GM23338 (cell line): ENCODE measurements at regions not wholly inside any gene's neighbourhood (a gene's known extent, or its start where the extent isn't known, plus 50 kb on each side); places are given as distances from the start of the nearest gene placed in this dataset.

Experiments
- ATAC-seq: fragments of 200-7000 bp; cut with Tn5 transposase; 3 replicates; pipeline ENCODE4 v1.9.1; 2020
- DNase-seq: peaks from one replicate; pipeline ENCODE4 v3.0.0-alpha.2; 2015; ENCODE audit warnings: low spot score
- H2AFZ ChIP-seq: fragments of 200-600 bp; sonication (generic); 2 replicates; pipeline ENCODE4 v1.8.0; 2016; ENCODE audit warnings: antibody characterized with exemption, mild to moderate bottlenecking, moderate library complexity
- H3F3A ChIP-seq: fragments of 200-600 bp; sonication (generic); replicated peaks from 2 replicates; pipeline ENCODE4 v1.8.0; 2017; ENCODE audit warnings: antibody characterized with exemption, mixed run types, low read depth
- H3K27ac ChIP-seq: fragments of 200-600 bp; sonication (generic); 2 replicates; pipeline ENCODE4 v1.6.1; 2016; ENCODE audit warnings: low read depth
- H3K27me3 ChIP-seq: fragments of 200-600 bp; sonication (generic); 2 replicates; pipeline ENCODE4 v1.8.0; 2016; ENCODE audit warnings: mild to moderate bottlenecking, mixed run types, moderate library complexity; ENCODE audit not compliant: insufficient read depth
- H3K36me3 ChIP-seq: fragments of 200-600 bp; sonication (generic); 2 replicates; pipeline ENCODE4 v1.8.0; 2016; ENCODE audit warnings: mild to moderate bottlenecking; ENCODE audit not compliant: insufficient read depth
- H3K4me1 ChIP-seq: fragments of 200-600 bp; sonication (generic); 2 replicates; pipeline ENCODE4 v1.8.0; 2016; ENCODE audit warnings: mild to moderate bottlenecking, moderate library complexity; ENCODE audit not compliant: insufficient read depth
- H3K4me2 ChIP-seq: fragments of 200-600 bp; sonication (generic); 2 replicates; pipeline ENCODE4 v1.7.1; 2017; ENCODE audit warnings: mixed run types
- H3K4me3 ChIP-seq: fragments of 200-600 bp; sonication (generic); 2 replicates; pipeline ENCODE4 v1.6.1; 2016; ENCODE audit warnings: mixed run types
- H3K79me2 ChIP-seq: fragments of 200-600 bp; sonication (generic); replicated peaks from 2 replicates; pipeline ENCODE4 v1.8.0; 2017; ENCODE audit warnings: mild to moderate bottlenecking; ENCODE audit not compliant: insufficient read depth
- H3K9me2 ChIP-seq: fragments of 200-600 bp; sonication (generic); 2 replicates; pipeline ENCODE4 v1.8.0; 2017; ENCODE audit not compliant: insufficient read depth
- H4K20me1 ChIP-seq: fragments of 200-600 bp; sonication (generic); replicated peaks from 2 replicates; pipeline ENCODE4 v1.8.0; 2017; ENCODE audit warnings: mild to moderate bottlenecking; ENCODE audit not compliant: insufficient read depth
- H3K27ac Mint-ChIP-seq: 2 replicates; pipeline ENCODE4 v1.8.0; 2020; ENCODE audit warnings: inconsistent platforms, mild to moderate bottlenecking, moderate library complexity, mixed read lengths
- H3K27me3 Mint-ChIP-seq: 3 replicates; pipeline ENCODE4 v1.8.0; 2022; ENCODE audit warnings: low read depth, mild to moderate bottlenecking, moderate library complexity, mixed read lengths, inconsistent platforms; ENCODE audit not compliant: insufficient read depth, poor library complexity
- H3K36me3 Mint-ChIP-seq: 3 replicates; pipeline ENCODE4 v1.8.0; 2021; ENCODE audit warnings: low read depth, mild to moderate bottlenecking, inconsistent platforms, moderate library complexity, mixed read lengths
- H3K4me1 Mint-ChIP-seq: 3 replicates; pipeline ENCODE4 v1.8.0; 2020; ENCODE audit warnings: mild to moderate bottlenecking, inconsistent platforms, mixed read lengths
- H3K4me3 Mint-ChIP-seq: 3 replicates; pipeline ENCODE4 v1.8.0; 2021; ENCODE audit warnings: moderate library complexity, mild to moderate bottlenecking, inconsistent platforms, mixed read lengths
- H3K9me3 Mint-ChIP-seq: 3 replicates; pipeline ENCODE4 v1.8.0; 2020; ENCODE audit warnings: moderate library complexity, mild to moderate bottlenecking, inconsistent platforms, mixed read lengths
- EZH2 ChIP-seq: fragments of 200-600 bp; sonication (generic); IDR thresholded peaks from one replicate; pipeline ENCODE4 v1.8.0; 2017; ENCODE audit warnings: antibody characterized with exemption, mild to moderate bottlenecking, low read depth; ENCODE audit not compliant: unreplicated experiment
- NANOG ChIP-seq: IDR thresholded peaks from 2 replicates; pipeline ENCODE4 v1.6.1; 2016; ENCODE audit warnings: antibody characterized with exemption, borderline replicate concordance
- POLR2AphosphoS5 ChIP-seq: IDR thresholded peaks from 2 replicates; pipeline ENCODE4 v1.6.1; 2016; ENCODE audit warnings: antibody characterized with exemption, low read depth
- STAT1 ChIP-seq: IDR thresholded peaks from one replicate; pipeline ENCODE4 v1.6.1; 2016; ENCODE audit warnings: antibody characterized with exemption; ENCODE audit not compliant: unreplicated experiment
- ZNF331 ChIP-seq: fragments of 250-450 bp; sonication (Bioruptor Pico); IDR thresholded peaks from 2 replicates; pipeline ENCODE4 v1.5.0; 2020; ENCODE audit warnings: low read depth, mild to moderate bottlenecking, moderate library complexity
- TF ChIP-seq, protein P1 (sequence below): fragments of 250-450 bp; sonication (Bioruptor Pico); IDR thresholded peaks from 2 replicates; pipeline ENCODE4 v1.5.0; 2020; ENCODE audit warnings: mild to moderate bottlenecking, moderate library complexity
- TF ChIP-seq, protein P2 (sequence below): IDR thresholded peaks from 2 replicates; pipeline ENCODE4 v1.6.1; 2016; ENCODE audit warnings: antibody characterized with exemption
- TF ChIP-seq, protein P3 (sequence below), 2 experiments: fragments of 200-600 bp in 1 of 2; sonication (generic) in 1 of 2; conservative IDR thresholded peaks; 2 replicates each; pipeline versions ENCODE4 v1.5.1 to v1.6.1; 2016 to 2017; ENCODE audit warnings: antibody characterized with exemption in 2 of 2, low read depth in 2 of 2, mild to moderate bottlenecking in 2 of 2, moderate library complexity in 1 of 2

DNA sequence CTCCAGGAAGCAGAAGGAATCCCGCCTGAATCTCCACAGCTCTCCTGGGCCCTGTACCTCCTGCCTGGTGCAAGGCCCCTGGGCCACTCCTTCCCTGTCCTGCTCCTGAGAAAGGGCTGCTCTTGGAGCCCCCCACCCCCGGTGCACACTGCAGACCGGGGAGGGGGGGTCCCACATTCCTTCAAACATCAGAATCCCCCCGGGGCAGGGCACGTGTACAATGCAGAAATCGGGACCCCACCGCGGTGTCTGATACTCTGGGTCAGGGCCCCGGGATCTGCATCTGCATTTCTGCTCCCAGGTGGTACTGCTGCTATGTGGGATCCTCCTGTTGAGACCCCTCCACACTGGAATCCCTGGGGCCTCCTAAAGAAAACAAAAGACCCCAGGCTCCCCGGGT lies 99.5 kb upstream of the GSE1 start (continued):
- TF ChIP-seq, protein P1, sequence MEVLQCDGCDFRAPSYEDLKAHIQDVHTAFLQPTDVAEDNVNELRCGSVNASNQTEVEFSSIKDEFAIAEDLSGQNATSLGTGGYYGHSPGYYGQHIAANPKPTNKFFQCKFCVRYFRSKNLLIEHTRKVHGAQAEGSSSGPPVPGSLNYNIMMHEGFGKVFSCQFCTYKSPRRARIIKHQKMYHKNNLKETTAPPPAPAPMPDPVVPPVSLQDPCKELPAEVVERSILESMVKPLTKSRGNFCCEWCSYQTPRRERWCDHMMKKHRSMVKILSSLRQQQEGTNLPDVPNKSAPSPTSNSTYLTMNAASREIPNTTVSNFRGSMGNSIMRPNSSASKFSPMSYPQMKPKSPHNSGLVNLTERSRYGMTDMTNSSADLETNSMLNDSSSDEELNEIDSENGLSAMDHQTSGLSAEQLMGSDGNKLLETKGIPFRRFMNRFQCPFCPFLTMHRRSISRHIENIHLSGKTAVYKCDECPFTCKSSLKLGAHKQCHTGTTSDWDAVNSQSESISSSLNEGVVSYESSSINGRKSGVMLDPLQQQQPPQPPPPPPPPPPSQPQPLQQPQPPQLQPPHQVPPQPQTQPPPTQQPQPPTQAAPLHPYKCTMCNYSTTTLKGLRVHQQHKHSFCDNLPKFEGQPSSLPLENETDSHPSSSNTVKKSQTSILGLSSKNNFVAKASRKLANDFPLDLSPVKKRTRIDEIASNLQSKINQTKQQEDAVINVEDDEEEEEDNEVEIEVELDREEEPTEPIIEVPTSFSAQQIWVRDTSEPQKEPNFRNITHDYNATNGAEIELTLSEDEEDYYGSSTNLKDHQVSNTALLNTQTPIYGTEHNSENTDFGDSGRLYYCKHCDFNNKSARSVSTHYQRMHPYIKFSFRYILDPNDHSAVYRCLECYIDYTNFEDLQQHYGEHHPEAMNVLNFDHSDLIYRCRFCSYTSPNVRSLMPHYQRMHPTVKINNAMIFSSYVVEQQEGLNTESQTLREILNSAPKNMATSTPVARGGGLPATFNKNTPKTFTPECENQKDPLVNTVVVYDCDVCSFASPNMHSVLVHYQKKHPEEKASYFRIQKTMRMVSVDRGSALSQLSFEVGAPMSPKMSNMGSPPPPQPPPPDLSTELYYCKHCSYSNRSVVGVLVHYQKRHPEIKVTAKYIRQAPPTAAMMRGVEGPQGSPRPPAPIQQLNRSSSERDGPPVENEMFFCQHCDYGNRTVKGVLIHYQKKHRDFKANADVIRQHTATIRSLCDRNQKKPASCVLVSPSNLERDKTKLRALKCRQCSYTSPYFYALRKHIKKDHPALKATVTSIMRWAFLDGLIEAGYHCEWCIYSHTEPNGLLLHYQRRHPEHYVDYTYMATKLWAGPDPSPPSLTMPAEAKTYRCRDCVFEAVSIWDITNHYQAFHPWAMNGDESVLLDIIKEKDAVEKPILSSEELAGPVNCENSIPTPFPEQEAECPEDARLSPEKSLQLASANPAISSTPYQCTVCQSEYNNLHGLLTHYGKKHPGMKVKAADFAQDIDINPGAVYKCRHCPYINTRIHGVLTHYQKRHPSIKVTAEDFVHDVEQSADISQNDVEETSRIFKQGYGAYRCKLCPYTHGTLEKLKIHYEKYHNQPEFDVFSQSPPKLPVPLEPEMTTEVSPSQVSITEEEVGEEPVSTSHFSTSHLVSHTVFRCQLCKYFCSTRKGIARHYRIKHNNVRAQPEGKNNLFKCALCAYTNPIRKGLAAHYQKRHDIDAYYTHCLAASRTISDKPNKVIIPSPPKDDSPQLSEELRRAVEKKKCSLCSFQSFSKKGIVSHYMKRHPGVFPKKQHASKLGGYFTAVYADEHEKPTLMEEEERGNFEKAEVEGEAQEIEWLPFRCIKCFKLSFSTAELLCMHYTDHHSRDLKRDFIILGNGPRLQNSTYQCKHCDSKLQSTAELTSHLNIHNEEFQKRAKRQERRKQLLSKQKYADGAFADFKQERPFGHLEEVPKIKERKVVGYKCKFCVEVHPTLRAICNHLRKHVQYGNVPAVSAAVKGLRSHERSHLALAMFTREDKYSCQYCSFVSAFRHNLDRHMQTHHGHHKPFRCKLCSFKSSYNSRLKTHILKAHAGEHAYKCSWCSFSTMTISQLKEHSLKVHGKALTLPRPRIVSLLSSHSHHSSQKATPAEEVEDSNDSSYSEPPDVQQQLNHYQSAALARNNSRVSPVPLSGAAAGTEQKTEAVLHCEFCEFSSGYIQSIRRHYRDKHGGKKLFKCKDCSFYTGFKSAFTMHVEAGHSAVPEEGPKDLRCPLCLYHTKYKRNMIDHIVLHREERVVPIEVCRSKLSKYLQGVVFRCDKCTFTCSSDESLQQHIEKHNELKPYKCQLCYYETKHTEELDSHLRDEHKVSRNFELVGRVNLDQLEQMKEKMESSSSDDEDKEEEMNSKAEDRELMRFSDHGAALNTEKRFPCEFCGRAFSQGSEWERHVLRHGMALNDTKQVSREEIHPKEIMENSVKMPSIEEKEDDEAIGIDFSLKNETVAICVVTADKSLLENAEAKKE (CRISPR knock-in tag): no peak
- TF ChIP-seq EZH2 (no peak), NANOG (no peak), STAT1 (no peak), POLR2AphosphoS5 (no peak)
- TF ChIP-seq, protein P2, sequence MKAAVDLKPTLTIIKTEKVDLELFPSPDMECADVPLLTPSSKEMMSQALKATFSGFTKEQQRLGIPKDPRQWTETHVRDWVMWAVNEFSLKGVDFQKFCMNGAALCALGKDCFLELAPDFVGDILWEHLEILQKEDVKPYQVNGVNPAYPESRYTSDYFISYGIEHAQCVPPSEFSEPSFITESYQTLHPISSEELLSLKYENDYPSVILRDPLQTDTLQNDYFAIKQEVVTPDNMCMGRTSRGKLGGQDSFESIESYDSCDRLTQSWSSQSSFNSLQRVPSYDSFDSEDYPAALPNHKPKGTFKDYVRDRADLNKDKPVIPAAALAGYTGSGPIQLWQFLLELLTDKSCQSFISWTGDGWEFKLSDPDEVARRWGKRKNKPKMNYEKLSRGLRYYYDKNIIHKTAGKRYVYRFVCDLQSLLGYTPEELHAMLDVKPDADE: no peak
- TF ChIP-seq, protein P3, sequence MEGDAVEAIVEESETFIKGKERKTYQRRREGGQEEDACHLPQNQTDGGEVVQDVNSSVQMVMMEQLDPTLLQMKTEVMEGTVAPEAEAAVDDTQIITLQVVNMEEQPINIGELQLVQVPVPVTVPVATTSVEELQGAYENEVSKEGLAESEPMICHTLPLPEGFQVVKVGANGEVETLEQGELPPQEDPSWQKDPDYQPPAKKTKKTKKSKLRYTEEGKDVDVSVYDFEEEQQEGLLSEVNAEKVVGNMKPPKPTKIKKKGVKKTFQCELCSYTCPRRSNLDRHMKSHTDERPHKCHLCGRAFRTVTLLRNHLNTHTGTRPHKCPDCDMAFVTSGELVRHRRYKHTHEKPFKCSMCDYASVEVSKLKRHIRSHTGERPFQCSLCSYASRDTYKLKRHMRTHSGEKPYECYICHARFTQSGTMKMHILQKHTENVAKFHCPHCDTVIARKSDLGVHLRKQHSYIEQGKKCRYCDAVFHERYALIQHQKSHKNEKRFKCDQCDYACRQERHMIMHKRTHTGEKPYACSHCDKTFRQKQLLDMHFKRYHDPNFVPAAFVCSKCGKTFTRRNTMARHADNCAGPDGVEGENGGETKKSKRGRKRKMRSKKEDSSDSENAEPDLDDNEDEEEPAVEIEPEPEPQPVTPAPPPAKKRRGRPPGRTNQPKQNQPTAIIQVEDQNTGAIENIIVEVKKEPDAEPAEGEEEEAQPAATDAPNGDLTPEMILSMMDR (conservative IDR thresholded peaks at IDR 0.05; ENCODE audit: low read depth in 2 of 2): no peak

DNA sequence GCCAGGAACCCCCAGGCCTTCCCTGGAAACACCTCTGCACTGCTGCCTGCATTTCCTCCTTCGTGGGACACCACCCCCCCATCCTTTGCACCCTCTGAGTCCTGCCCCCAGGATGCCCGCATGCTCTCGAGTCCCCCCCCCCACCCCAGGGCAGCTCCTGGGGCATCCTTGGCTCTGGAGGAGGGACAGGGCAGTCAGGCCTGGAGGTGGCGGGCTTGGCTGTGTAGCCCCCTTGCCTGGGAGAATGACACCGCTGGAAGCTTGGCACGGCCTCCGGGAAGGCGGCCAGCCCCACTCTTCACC lies 98.9 kb upstream of the GSE1 start:
- H3K27ac Mint-ChIP-seq: no peak overlapping the region
- peaks cover 42% of the 10 kb centered on the region for H3K4me1 Mint-ChIP-seq

More for the DNA sequence above, 98.9 kb upstream of the GSE1 start:
- Histone ChIP-seq H3K9me2 (no peaks in the 10 kb centered on the region), H3K79me2 (no peaks in the 10 kb centered on the region), H3F3A (no peaks in the 10 kb centered on the region), H3K27me3 (no peaks in the 10 kb centered on the region), H2AFZ (no peak overlapping the region), H3K4me3 (no peak overlapping the region), H3K27ac (no peak overlapping the region), H3K4me2 (no peak overlapping the region), H4K20me1 (no peaks in the 10 kb centered on the region), H3K36me3 (no peaks in the 10 kb centered on the region), H3K4me1 (no peaks in the 10 kb centered on the region; the same call in 1 of the 2 replicates)
- peak; percentile 63 for ATAC-seq
- Mint-ChIP-seq H3K36me3 (peaks cover 8% of the 10 kb centered on the region), H3K4me3 (no peak overlapping the region), H3K27me3 (peaks cover 18% of the 10 kb centered on the region), H3K9me3 (0 out of 3 replicates have a peak, but pooled peaks cover 3% of the 10 kb centered on the region)
- TF ChIP-seq, protein P3 (conservative IDR thresholded peaks at IDR 0.05; ENCODE audit: low read depth in 2 of 2): 0 out of 4 replicates have a peak, but pooled peaks of 1 of the 2 experiments have one; percentile 18
- no peak for TF ChIP-seq ZNF331
- DNase-seq: no peak
